Stomach (tissue), 4 donors: ENCODE measurements at regions not wholly inside any gene's neighbourhood (a gene's known extent, or its start where the extent isn't known, plus 50 kb on each side); places are given as distances from the start of the nearest gene placed in this dataset.
"Not testable (repeated sequence)": the region's sequence is repeated elsewhere in the genome, so short reads cannot be mapped to it uniquely, and the experiment has no call there.

ENCODE experiments used
- EP300 ChIP-seq: sonication (generic); formaldehyde crosslinking; IDR thresholded peaks from one replicate; pipeline ENCODE4 v1.6.1; 2017; ENCODE audit warnings: antibody characterized with exemption
- TF ChIP-seq, protein P1 (sequence below), 7 experiments: fragments of 450-650 bp in 4 of 7; fragments of 200-600 bp in 3 of 7; sonication (generic) in 3 of 7; IDR thresholded peaks; one replicate each; pipeline ENCODE4 v1.5.1; 2016 to 2019; ENCODE audit warnings: antibody characterized with exemption in 7 of 7, control low read depth in 2 of 7, mild to moderate bottlenecking in 1 of 7

DNA sequence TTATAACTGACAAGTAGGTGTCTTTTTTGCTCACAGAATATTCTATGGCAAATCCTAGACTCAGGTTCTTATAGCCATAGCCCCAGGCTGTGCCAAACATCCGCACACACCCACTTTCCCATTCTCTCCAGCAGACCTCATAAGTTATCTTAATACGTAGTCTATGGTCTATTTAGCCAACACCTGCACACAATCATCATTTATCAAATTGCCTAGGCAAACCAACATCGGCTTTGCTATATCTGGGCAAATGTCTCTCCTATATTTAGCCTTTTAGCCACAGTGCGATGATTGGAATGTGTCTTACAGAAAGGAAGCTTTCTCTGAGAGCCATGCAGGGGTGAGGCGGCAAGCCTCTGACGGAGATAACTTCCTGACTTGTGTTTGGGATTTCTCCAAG, 128.0 kb downstream of the POTEC start:
- TF ChIP-seq, protein P1, sequence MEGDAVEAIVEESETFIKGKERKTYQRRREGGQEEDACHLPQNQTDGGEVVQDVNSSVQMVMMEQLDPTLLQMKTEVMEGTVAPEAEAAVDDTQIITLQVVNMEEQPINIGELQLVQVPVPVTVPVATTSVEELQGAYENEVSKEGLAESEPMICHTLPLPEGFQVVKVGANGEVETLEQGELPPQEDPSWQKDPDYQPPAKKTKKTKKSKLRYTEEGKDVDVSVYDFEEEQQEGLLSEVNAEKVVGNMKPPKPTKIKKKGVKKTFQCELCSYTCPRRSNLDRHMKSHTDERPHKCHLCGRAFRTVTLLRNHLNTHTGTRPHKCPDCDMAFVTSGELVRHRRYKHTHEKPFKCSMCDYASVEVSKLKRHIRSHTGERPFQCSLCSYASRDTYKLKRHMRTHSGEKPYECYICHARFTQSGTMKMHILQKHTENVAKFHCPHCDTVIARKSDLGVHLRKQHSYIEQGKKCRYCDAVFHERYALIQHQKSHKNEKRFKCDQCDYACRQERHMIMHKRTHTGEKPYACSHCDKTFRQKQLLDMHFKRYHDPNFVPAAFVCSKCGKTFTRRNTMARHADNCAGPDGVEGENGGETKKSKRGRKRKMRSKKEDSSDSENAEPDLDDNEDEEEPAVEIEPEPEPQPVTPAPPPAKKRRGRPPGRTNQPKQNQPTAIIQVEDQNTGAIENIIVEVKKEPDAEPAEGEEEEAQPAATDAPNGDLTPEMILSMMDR (IDR thresholded peaks at IDR 0.05) = not testable (repeated sequence)
- not testable (repeated sequence) for TF ChIP-seq EP300
